Kidney epithelial cell (primary cell): ENCODE measurements at regions not wholly inside any gene's neighbourhood (a gene's known extent, or its start where the extent isn't known, plus 50 kb on each side); places are given as distances from the start of the nearest gene placed in this dataset.

Experiments used
- DNase-seq: peaks from one replicate; pipeline ENCODE4 v3.0.0-alpha.2; 2010; ENCODE audit warnings: low read depth
- H3K27me3 ChIP-seq: 2 replicates; pipeline ENCODE4 v1.6.0; 2011; ENCODE audit warnings: low read length; ENCODE audit not compliant: control insufficient read depth, insufficient read depth
- H3K36me3 ChIP-seq: 2 replicates; pipeline ENCODE4 v1.5.1; 2011; ENCODE audit warnings: low read length; ENCODE audit not compliant: control insufficient read depth, insufficient read depth
- H3K4me3 ChIP-seq: 2 replicates; pipeline ENCODE4 v1.5.1; 2011; ENCODE audit warnings: low read depth, mild to moderate bottlenecking, control low read depth, low read length
- TF ChIP-seq, protein P1 (sequence below): IDR thresholded peaks from 2 replicates; pipeline ENCODE4 v1.5.1; 2011; ENCODE audit warnings: mild to moderate bottlenecking, moderate library complexity, low read length, control low read depth, inconsistent platforms; ENCODE audit not compliant: insufficient read depth, poor library complexity, severe bottlenecking

GRCh38 chr4:83712890-83713289 lies 177.0 kb downstream of the GPAT3 start:
- H3K4me3 ChIP-seq: no peak overlapping the region
- TF ChIP-seq, protein P1, sequence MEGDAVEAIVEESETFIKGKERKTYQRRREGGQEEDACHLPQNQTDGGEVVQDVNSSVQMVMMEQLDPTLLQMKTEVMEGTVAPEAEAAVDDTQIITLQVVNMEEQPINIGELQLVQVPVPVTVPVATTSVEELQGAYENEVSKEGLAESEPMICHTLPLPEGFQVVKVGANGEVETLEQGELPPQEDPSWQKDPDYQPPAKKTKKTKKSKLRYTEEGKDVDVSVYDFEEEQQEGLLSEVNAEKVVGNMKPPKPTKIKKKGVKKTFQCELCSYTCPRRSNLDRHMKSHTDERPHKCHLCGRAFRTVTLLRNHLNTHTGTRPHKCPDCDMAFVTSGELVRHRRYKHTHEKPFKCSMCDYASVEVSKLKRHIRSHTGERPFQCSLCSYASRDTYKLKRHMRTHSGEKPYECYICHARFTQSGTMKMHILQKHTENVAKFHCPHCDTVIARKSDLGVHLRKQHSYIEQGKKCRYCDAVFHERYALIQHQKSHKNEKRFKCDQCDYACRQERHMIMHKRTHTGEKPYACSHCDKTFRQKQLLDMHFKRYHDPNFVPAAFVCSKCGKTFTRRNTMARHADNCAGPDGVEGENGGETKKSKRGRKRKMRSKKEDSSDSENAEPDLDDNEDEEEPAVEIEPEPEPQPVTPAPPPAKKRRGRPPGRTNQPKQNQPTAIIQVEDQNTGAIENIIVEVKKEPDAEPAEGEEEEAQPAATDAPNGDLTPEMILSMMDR: no peak
- H3K27me3 ChIP-seq: no peaks in the 10 kb centered on the region
- no peaks in the 10 kb centered on the region for H3K36me3 ChIP-seq
- DNase-seq: no peak

GRCh38 chr4:83709627-83710026 lies 173.7 kb downstream of the GPAT3 start:
- Histone ChIP-seq H3K27me3 (no peaks in the 10 kb centered on the region), H3K36me3 (no peaks in the 10 kb centered on the region), H3K4me3 (no peak overlapping the region)
- TF ChIP-seq, protein P1: no peak
- DNase-seq: no peak

- no peaks in the 10 kb centered on the region for H3K27me3 ChIP-seq
- no peak overlapping the region for H3K4me3 ChIP-seq
- no peaks in the 10 kb centered on the region for H3K36me3 ChIP-seq
- TF ChIP-seq, protein P1: no peak
- no peak for DNase-seq
Measured at GRCh38 chr4:83708500-83709175, 172.7 kb downstream of the GPAT3 start.

DNA sequence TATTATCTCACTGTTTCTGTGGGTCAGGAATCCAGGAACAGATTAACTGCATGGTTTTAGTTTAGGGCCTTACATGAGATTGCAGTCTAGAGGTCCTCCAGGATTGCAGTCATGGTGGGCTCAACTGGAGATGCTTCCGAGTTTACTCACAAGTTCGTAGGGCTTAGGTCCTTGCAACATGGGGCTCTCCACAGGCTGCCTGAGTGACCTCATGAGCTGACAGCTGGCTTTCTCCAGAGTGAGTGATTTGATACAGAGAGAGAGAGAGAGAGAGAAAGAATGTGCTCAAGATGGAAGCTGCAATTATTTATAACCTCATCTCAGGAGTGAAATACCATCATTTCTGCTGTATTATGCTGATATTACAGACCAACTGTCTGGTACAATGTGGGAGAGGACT lies 168.9 kb downstream of the GPAT3 start:
- Histone ChIP-seq H3K27me3 (no peaks in the 10 kb centered on the region), H3K36me3 (no peaks in the 10 kb centered on the region), H3K4me3 (no peak overlapping the region)
- no peak for DNase-seq
- TF ChIP-seq, protein P1: no peak

DNA sequence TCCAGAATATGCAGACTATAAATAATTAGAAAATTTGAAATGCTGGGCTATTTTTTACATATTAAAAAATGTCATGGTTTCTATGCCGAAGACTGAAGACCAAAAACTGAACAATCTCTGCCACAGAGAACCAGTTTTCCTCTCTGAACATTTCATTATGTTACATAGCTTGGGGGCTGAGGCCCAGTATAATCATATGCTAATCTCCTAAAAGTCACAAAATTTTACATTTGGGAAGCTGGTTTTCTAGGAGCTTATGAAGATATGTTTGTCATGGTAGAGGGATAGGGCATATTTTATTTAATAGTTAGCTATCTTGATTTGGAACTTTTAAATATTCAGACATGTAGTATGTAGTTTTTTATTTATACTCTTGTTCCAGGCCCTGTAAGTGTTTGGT lies 167.8 kb downstream of the GPAT3 start:
- DNase-seq: no peak
- no peaks in the 10 kb centered on the region for H3K36me3 ChIP-seq
- H3K4me3 ChIP-seq: no peak overlapping the region
- H3K27me3 ChIP-seq: no peaks in the 10 kb centered on the region
- TF ChIP-seq, protein P1: no peak

- TF ChIP-seq, protein P1: no peak
- H3K27me3 ChIP-seq: no peaks in the 10 kb centered on the region
- no peaks in the 10 kb centered on the region for H3K36me3 ChIP-seq
- DNase-seq: no peak
- no peak overlapping the region for H3K4me3 ChIP-seq
Measured at GRCh38 chr4:83701041-83701440, 165.1 kb downstream of the GPAT3 start.
